Cardiac fibroblast (primary cell): ENCODE measurements at regions not wholly inside any gene's neighbourhood (a gene's known extent, or its start where the extent isn't known, plus 50 kb on each side); places are given as distances from the start of the nearest gene placed in this dataset.

Source experiments
- DNase-seq, 2 donors: peaks; one replicate each; pipeline versions ENCODE4 v3.0.0 to v3.0.0-alpha.2; 2010; ENCODE audit warnings: low read depth in 2 of 2
- H3K4me3 ChIP-seq, 2 donors: replicated peaks in 1 of 2; 1 replicate in 1 of 2; 2 replicates in 1 of 2; pipeline ENCODE4 v1.5.1; 2011; ENCODE audit warnings: low read depth in 2 of 2, low read length in 2 of 2, mild to moderate bottlenecking in 2 of 2, moderate library complexity in 1 of 2
- TF ChIP-seq, protein P1 (sequence below): IDR thresholded peaks from one replicate; pipeline ENCODE4 v1.5.1; 2011; ENCODE audit warnings: low read depth, mild to moderate bottlenecking, low read length, inconsistent platforms

DNA sequence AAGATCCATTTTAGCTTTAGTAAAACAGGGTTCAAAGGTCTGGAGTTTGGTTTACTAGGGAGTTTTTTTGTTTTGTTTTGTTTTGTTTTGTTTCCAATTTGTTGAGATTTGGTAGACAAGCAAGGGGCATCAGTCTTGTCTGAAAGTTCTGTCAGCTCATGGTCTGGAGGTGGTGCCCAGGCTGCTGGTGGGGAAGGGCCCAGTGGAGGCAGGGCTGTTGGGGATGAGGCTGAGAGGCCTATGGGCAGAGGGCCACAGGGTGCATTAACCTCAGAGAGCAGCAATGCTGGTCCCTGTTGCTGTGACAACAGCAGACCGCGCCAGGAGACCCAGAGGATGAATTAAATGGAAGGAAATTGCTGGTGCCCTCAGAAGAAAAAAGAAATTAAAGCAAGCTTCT lies 174.5 kb downstream of the FGF1 start:
- TF ChIP-seq, protein P1, sequence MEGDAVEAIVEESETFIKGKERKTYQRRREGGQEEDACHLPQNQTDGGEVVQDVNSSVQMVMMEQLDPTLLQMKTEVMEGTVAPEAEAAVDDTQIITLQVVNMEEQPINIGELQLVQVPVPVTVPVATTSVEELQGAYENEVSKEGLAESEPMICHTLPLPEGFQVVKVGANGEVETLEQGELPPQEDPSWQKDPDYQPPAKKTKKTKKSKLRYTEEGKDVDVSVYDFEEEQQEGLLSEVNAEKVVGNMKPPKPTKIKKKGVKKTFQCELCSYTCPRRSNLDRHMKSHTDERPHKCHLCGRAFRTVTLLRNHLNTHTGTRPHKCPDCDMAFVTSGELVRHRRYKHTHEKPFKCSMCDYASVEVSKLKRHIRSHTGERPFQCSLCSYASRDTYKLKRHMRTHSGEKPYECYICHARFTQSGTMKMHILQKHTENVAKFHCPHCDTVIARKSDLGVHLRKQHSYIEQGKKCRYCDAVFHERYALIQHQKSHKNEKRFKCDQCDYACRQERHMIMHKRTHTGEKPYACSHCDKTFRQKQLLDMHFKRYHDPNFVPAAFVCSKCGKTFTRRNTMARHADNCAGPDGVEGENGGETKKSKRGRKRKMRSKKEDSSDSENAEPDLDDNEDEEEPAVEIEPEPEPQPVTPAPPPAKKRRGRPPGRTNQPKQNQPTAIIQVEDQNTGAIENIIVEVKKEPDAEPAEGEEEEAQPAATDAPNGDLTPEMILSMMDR = no peak
- no peak for DNase-seq

DNA sequence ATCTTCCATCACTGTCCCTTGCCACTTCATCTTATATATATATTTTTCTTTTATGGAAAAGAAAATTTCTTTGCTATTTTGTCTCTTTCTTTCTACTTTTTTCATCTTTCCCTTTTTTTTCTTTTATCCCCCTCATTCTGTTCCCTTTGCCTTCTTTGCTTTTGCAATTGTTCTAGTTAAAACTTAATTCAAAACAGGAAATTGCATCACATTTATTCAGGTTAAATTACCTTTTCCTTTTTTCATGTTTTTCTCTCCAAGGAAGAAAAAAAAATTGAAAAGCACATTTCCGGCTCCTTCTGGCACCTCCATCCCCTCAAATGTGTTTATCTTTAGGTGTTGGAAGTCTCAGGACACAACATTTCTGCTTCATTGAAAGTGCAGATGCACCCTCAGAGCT lies 176.9 kb downstream of the FGF1 start:
- no peak for DNase-seq
- no peak overlapping the region for H3K4me3 ChIP-seq
- TF ChIP-seq, protein P1 = no peak

More for the DNA sequence above, 174.5 kb downstream of the FGF1 start:
- H3K4me3 ChIP-seq = no peak overlapping the region

DNA sequence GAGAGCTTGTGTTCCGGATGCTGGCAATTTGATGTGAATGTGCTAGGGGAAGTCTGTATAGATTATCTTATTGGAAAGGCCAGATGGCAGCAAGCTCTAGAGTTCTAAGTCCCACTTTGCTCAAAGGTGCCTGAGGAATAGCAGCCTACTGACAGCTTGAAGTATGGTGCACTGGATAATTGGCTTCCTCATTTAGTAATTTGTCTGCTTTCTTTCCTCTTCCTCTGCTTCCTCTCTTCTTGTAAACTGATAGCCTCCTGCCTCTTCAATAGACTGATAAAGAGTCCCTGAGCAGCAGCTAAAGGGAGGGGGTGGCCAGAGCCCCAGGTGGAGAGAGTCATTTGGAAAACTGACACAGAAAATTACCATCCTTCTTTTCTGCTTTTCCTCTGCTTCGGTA lies 177.3 kb downstream of the FGF1 start:
- no peak for DNase-seq
- no peak overlapping the region for H3K4me3 ChIP-seq
- TF ChIP-seq, protein P1 = no peak

DNA sequence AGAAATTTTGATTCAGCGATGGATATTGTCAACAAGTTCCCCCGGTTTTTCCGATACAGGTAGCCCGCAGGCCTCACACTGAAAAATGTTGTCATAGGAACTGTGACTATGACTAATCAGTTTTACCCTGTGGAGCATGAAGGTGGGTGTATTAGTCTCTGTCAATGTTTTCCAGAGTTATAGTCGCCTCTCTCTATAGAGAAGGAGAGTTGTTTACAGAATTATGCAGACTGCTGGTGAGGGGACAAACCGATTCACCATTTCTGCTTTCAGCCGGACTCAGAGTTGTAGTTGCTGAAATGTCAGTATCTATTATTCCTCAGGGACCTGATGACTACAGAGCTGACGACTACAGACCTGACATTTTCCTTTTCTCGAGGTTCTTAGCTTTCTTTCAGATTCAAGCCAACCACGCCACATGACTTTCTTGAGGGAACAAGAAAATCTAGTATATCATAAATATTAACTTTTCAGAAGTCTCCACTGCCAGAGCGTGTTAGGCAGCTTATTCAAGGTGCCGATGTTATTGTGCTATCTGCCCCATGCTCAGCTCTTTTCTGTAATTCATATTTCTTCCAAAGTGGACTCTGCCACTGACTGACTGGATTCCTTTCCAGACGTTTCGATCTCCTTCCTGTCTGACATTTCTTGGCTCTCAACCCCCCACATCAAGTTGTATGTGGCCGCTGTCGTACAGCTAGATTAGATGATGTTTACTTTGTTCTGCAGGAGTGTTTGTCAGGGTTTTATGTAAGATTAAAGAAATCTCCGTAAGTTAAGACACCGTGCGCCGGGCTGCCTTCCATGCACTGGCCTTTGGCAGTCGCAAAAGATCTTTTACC lies 178.1 kb downstream of the FGF1 start:
- DNase-seq = peak in 1 of 2 donors; percentile 38
- no peak overlapping the region for H3K4me3 ChIP-seq
- TF ChIP-seq, protein P1 = no peak

DNA sequence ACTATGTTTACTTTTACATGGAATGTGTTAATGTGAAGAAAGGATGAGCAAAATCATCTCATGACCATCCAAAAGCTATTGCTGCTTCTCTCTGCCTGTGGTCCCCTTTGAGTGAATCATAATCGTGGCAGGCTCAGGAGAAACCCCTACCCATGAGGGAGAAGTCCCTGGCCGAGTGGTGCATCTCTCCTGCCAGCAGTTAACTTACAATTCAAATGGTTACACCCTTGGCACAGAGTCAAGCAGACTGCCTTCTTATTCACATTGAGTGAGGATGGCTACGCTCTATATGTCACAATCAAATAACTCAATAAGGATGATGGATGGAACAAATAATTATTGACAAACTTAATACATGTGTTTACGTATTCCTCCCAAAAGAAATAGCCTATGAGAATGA lies 179.1 kb downstream of the FGF1 start:
- TF ChIP-seq, protein P1 = no peak
- H3K4me3 ChIP-seq = no peak overlapping the region
- DNase-seq = peak; percentile 51 to 61

DNA sequence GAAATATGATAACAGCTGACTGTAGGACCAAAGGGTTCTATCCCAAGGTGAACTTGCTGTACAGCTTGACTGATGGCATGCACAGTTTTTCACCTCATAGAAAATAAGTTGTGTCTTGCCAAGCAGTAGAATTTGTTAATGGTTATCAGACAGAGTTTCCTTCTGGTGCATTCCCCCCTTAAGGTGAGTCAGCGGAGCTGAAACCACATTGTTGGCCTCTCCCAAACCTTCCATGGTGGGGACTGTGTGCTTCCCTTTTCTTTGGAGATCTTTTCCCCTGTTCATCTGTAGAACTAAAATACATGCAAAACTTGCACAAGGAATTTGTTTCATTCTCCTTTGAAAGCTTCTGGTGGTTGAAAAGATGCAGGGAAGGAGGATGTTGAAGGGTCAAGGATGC lies 179.8 kb downstream of the FGF1 start:
- TF ChIP-seq, protein P1 = no peak
- H3K4me3 ChIP-seq = no peak overlapping the region
- peak in 1 of 2 donors; percentile 55 for DNase-seq

DNA sequence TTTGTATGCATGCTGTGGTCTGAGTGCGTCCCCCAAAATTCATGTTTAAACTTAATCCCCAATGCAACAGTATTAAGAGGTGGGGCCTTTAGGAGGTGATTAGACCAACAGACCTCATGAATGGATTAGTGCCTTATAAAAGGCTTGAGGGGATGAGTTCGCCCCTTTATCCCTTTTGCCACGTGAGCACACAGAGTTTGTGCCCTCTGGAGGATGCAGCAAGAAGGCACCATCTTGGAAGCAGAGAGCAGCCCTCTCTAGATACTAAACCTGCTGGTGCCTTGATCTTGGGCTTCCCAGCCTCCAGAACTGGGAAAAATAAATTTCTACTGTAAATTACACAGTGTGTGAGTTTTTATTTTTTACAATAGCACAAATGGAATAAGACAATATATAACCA lies 177.1 kb upstream of the SPRY4 start:
- TF ChIP-seq, protein P1 = no peak
- no peak for DNase-seq
- H3K4me3 ChIP-seq = no peak overlapping the region
